Activated CD4-positive, alpha-beta T cell treated with anti-CD3 and anti-CD28 coated beads, Interleukin-2, amount 10 ng/mL, durations not matched to agents 7 days and 5 days (primary cell): ENCODE measurements at regions not wholly inside any gene's neighbourhood (a gene's known extent, or its start where the extent isn't known, plus 50 kb on each side); places are given as distances from the start of the nearest gene placed in this dataset.
"Not testable (repeated sequence)": the region's sequence is repeated elsewhere in the genome, so short reads cannot be mapped to it uniquely, and the experiment has no call there.

Experiments
- CTCF ChIA-PET: fragments of 350-600 bp; sonication (Branson Sonifier 250); formaldehyde crosslinking; loops from one replicate; lab custom pipeline; 2021; ENCODE audit warnings: antibody characterized with exemption; lab: Charles Lee
- POLR2A ChIA-PET: fragments of 350-600 bp; sonication (Branson Sonifier 250); formaldehyde crosslinking; loops from one replicate; lab custom pipeline; 2021; ENCODE audit warnings: antibody characterized with exemption; lab: Charles Lee
- DNase-seq: peaks from one replicate; pipeline ENCODE4 v3.0.0-alpha.2; 2020
- H3K27ac Mint-ChIP-seq: one replicate; pipeline ENCODE4 v1.8.0; 2021; ENCODE audit warnings: mild to moderate bottlenecking, moderate library complexity, mixed read lengths
- H3K27me3 Mint-ChIP-seq: one replicate; pipeline ENCODE4 v1.8.0; 2021; ENCODE audit warnings: mixed read lengths
- H3K36me3 Mint-ChIP-seq: one replicate; pipeline ENCODE4 v1.8.0; 2021; ENCODE audit warnings: low read depth, mixed read lengths
- H3K4me1 Mint-ChIP-seq: one replicate; pipeline ENCODE4 v1.8.0; 2021; ENCODE audit warnings: mixed read lengths
- H3K4me3 Mint-ChIP-seq: one replicate; pipeline ENCODE4 v1.8.0; 2021; ENCODE audit warnings: mild to moderate bottlenecking, moderate library complexity, mixed read lengths
- H3K9me3 Mint-ChIP-seq: one replicate; pipeline ENCODE4 v1.8.0; 2021; ENCODE audit warnings: mixed read lengths

DNA sequence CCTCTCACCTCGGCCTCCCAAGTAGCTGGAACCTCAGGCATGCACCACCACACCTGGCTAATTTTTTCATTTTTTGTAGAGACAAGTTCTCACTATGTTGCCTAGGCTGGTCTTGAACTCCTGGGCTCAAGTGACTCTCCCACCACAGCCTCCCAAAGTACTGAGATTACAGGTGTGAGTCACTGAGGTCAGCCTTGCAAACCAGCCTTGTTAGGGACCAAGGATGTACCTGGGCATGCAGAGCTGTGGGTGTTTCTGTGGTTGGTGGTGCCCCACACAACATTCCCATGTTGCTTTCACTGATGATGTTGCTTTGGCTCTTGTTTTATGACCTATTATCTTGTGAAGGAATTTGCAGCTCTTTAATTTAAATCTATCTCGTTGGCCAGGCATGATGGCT is 54.8 kb downstream of the OTUD1 start:
- no peaks in the 10 kb centered on the region for H3K9me3 Mint-ChIP-seq
- peaks cover 9% of the 10 kb centered on the region for H3K27me3 Mint-ChIP-seq
- no peak overlapping the region for H3K27ac Mint-ChIP-seq
- no peak for DNase-seq
- ChIA-PET POLR2A (no interaction called here), CTCF (interaction anchor here (1.0 kb wide), 1 partner anchor 14 kb away, joined by 3 read pairs; no protein-coding TSS in a partner anchor)
- H3K4me3 Mint-ChIP-seq = no peak overlapping the region
- no peaks in the 10 kb centered on the region for H3K36me3 Mint-ChIP-seq
- no peaks in the 10 kb centered on the region for H3K4me1 Mint-ChIP-seq

DNA sequence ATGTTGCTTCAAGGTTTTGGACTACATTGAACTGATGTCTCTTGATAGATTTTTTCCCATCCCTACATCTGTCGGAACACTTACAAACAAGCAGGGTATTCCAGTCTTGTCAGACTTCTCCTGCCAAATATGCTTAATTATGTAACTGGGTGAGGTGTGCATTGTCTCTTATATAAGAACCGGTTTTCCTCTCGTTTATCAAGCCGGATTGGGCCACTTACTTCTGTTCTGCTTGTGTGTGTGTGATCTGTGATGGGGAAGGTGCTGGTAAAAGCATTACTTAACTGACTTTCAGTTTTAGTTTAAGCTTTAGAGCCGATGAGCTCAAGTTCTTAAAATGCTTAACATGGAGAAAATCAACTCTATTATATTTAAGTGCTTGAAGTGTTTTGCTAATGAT is 57.9 kb downstream of the OTUD1 start:
- H3K4me3 Mint-ChIP-seq = no peak overlapping the region
- no peak overlapping the region for H3K27ac Mint-ChIP-seq
- no peaks in the 10 kb centered on the region for H3K36me3 Mint-ChIP-seq
- ChIA-PET POLR2A (no interaction called here), CTCF (no interaction called here)
- DNase-seq = no peak
- H3K9me3 Mint-ChIP-seq = no peaks in the 10 kb centered on the region
- no peaks in the 10 kb centered on the region for H3K4me1 Mint-ChIP-seq
- peaks cover 5% of the 10 kb centered on the region for H3K27me3 Mint-ChIP-seq

DNA sequence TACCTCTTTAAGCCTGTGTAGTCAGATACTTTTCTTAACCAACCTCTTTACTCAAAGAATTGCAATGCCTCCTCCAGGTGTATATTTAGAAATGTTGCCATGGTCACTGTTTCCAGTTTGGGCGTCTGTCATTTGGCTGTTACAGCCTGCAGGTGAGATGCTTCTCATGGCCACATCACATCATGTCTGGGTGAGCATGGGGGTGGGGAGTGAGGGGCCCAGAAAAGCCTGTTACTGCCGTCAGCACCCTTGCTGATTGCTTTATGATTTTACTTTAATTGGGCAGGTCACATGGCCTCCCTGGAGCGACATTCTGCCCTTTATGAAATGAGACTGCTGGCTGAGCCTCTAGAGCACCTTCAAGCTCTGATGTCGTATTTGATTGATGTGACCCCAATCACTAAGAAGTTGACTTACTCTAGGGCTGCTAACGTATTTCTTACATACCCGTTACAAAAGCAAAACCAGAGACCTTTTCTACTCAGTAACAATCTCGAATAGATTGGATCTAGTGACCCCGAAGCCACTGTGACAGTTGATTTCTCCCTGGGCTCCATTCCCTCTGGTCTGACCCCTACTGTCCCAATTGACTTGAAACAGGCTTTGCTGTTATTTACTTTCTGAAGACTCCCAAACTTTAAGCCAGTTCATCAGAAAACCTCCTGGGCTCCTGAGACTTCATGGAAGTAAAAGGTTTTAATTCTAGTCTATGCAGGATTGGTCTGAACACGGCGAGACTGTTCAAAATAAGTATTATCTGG is 60.7 kb downstream of the OTUD1 start:
- CTCF ChIA-PET = no interaction called here
- H3K27me3 Mint-ChIP-seq = no peaks in the 10 kb centered on the region
- no peak for DNase-seq
- no peaks in the 10 kb centered on the region for H3K9me3 Mint-ChIP-seq
- no peaks in the 10 kb centered on the region for H3K36me3 Mint-ChIP-seq
- H3K4me3 Mint-ChIP-seq = no peak overlapping the region
- no peaks in the 10 kb centered on the region for H3K4me1 Mint-ChIP-seq
- no peak overlapping the region for H3K27ac Mint-ChIP-seq
- POLR2A ChIA-PET = no interaction called here

DNA sequence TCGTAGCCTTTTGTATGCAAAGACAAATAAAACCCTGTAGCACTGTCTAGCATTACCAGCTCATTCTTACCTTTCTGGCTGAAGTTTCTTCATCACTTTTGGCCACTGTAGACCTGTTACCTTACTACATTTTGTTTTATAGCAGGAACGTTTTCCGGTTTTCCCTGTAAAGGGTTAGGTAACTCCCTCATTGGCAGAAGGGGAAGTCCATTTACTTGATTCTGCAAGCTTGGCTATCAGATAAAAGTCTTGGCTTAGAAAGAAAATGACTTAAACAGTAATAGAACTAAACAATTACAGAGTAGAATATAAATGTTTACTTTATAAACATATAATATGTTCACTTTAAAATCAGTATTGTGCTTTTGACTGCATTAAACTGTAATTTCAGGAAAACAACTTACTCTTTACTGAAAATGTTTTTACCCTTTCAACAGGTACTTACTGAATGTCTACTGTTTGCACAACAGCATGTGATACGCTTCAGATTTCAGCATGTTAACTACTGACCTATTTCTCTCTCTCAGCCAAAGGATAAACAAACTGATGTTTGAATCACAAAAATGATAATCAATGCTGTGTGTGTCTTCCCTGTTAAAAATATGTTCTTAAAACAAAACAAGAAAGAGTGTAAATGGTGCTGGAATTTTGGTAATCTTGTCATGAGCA is 67.1 kb downstream of the OTUD1 start:
- ChIA-PET POLR2A (no interaction called here), CTCF (no interaction called here)
- Mint-ChIP-seq H3K27ac (no peak overlapping the region), H3K27me3 (no peaks in the 10 kb centered on the region), H3K9me3 (no peaks in the 10 kb centered on the region), H3K4me3 (no peak overlapping the region), H3K4me1 (no peaks in the 10 kb centered on the region), H3K36me3 (no peaks in the 10 kb centered on the region)
- DNase-seq = no peak

DNA sequence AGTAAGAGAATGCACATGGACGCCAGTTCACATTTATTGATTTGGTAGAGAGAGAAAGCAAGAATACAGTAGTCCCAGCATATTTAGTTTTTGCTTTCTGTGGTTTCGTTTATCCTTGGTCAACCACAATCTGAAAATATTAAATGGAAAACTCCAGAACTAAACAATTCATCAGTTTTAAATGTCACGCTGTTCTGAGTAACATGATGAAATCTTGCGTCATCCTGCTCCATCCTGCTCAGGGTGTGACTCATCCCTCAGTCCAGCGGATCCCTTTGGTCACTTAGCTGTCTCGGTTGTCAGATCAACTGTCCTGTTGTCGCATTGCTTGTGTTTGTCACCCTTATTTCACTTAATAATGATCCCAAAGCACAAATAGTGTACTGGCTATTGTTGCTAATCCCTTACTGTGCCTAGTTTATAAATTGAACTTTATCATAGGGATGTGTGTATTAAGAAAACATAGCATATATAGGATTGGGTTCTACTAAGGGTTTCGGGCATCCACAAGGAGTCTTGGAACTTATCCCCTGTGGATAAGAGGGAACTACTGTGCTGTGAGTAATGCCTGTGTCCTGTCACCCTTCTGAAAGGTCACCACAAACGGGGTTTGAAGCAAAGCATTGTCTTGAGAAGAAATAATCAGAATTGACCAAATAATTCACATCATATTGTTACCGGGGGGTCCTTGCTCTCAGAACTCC is 73.6 kb downstream of the OTUD1 start:
- POLR2A ChIA-PET = no interaction called here
- H3K36me3 Mint-ChIP-seq = no peaks in the 10 kb centered on the region
- CTCF ChIA-PET = no interaction called here
- DNase-seq = no peak
- H3K27ac Mint-ChIP-seq = no peak overlapping the region
- peaks cover 8% of the 10 kb centered on the region for H3K4me1 Mint-ChIP-seq
- H3K9me3 Mint-ChIP-seq = no peaks in the 10 kb centered on the region
- no peaks in the 10 kb centered on the region for H3K27me3 Mint-ChIP-seq
- no peak overlapping the region for H3K4me3 Mint-ChIP-seq

DNA sequence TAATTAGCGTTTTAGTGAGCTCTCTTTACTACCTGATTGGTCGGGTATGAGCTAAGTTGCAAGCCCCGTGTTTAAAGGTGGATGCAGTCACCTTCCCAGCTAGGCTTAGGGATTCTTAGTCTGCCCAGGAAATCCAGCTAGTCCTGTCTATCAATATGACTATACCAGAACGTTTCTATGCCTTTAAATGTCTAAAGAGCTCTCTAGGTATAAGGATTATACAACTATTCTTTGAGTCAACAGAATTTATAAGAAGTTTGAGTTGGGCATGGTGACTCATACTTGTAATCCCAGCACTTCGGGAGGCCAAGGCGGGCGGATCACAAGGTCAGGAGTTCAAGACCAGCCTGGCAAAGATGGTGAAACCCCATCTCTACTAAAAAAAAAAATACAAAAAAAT is 74.7 kb downstream of the OTUD1 start:
- H3K9me3 Mint-ChIP-seq, H3K4me3 Mint-ChIP-seq, H3K36me3 Mint-ChIP-seq, H3K27ac Mint-ChIP-seq, POLR2A ChIA-PET, DNase-seq, CTCF ChIA-PET, H3K27me3 Mint-ChIP-seq, H3K4me1 Mint-ChIP-seq: not testable (repeated sequence)

DNA sequence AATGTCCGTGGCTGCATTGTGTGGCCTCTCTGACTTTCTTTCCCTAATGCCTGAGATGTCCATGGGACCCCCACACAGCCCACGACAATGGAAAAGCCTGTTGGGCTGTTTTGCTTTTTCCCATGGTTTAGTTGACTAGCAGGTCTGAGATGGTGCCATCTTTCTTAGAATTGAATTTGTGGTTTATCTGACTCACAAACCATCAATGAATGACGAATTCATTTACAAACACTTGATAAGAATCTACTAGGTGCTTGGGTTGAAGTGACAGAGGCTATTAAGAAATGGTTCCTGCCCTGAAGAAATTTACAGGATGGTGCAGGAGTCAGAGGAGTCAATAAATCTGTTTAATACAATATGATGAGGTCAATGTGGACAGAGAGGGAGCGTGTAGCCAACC is 75.4 kb downstream of the OTUD1 start:
- POLR2A ChIA-PET = no interaction called here
- DNase-seq = no peak
- peaks cover 2% of the 10 kb centered on the region for H3K27me3 Mint-ChIP-seq
- H3K4me1 Mint-ChIP-seq = peaks cover 8% of the 10 kb centered on the region
- H3K27ac Mint-ChIP-seq = no peak overlapping the region
- no peak overlapping the region for H3K4me3 Mint-ChIP-seq
- H3K36me3 Mint-ChIP-seq = no peaks in the 10 kb centered on the region
- H3K9me3 Mint-ChIP-seq = no peaks in the 10 kb centered on the region
- CTCF ChIA-PET = no interaction called here

DNA sequence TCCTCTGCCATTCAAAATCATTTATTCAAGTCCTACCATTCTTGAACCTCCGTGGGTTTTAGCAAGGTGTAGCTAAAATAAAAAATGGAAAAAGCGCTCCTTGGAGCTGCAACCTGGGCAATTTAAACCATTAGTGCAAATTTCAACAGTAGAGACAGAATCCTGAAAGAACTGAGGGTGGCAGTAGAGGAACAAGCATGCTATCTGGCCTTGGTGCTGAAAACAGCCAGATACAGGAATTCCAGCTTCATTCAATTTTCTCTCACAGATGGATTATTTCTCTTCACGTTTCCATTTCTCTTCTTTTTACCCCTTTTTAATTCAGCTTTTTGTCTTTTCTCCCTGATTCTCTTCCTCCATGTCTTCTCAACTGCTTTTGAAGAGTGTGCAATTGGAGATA is 77.7 kb downstream of the OTUD1 start:
- Mint-ChIP-seq H3K27ac (no peak overlapping the region), H3K4me3 (no peak overlapping the region), H3K9me3 (no peaks in the 10 kb centered on the region), H3K36me3 (no peaks in the 10 kb centered on the region), H3K4me1 (peaks cover 8% of the 10 kb centered on the region), H3K27me3 (peaks cover 8% of the 10 kb centered on the region)
- DNase-seq = no peak
- CTCF ChIA-PET = interaction anchor here (0.6 kb wide), 2 partner anchors 150 to 304 kb away, joined by 4 read pairs; no protein-coding TSS in a partner anchor
- POLR2A ChIA-PET = no interaction called here

DNA sequence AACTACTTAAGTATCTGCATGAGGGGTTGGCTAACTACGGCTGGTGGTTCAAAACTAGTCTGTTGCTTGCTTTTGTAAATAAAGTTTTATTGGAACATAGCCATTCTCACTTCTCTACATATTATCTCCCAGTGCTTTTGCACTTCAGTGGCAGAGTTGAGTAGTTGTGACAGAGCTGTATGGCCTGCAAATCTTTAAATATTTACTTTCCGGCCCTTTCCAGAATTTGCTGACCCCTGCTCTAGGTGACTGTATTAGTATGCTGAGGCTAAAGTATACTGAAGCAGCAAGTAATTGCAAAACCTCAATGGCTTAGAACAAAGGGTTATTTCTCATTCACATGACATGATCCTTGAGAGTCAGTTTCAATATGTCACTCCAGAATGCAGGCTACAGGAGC is 78.3 kb downstream of the OTUD1 start:
- Mint-ChIP-seq H3K9me3 (no peaks in the 10 kb centered on the region), H3K27ac (no peak overlapping the region), H3K36me3 (no peaks in the 10 kb centered on the region), H3K27me3 (peaks cover 8% of the 10 kb centered on the region), H3K4me1 (peaks cover 8% of the 10 kb centered on the region), H3K4me3 (no peak overlapping the region)
- ChIA-PET CTCF (no interaction called here), POLR2A (no interaction called here)
- no peak for DNase-seq

DNA sequence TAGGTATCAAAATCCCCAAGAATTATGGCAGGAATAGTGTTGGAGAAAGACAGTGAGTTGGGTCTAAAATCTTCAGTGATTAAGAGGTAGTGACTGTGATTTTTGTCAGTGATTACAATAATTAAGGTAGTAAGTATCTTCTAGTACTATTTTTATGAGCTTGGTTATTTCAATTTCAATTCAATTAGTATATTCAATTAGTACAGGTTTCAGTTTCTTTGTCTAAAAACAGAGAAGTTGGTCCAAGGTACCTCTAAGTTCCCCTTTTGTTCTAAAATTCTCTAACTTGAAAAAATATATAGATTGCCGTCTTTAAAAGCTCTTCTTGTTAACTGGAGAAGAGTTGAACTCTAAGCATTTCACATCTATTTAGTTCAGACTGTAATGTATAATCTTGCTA is 82.9 kb downstream of the OTUD1 start:
- POLR2A ChIA-PET = no interaction called here
- Mint-ChIP-seq H3K4me1 (no peaks in the 10 kb centered on the region), H3K4me3 (no peak overlapping the region), H3K9me3 (no peaks in the 10 kb centered on the region), H3K27ac (no peak overlapping the region), H3K36me3 (no peaks in the 10 kb centered on the region), H3K27me3 (peaks cover 8% of the 10 kb centered on the region)
- DNase-seq = no peak
- CTCF ChIA-PET = interaction anchor here (1.3 kb wide), 1 partner anchor 13 kb away, joined by 3 read pairs; no protein-coding TSS in a partner anchor

DNA sequence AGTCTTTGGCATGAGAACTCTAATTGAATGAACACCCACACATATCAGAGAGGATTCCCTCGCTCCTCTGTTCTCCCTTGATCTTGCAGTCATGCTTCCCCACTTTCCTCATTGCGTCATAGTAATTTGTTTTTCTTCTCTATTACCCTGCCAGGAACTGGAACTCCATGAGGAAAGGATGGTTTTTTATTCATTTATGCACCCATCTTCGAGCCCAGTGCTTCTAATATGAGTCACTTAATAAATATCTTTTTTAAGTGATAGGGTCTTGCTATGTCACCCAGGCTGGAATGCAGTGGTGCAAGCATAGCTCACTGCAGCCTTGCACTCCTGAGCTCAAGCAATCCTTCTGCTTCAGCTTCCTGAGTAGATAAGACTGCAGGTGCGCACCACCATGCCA is 83.5 kb downstream of the OTUD1 start:
- H3K4me3 Mint-ChIP-seq = no peak overlapping the region
- ChIA-PET CTCF (interaction anchor here (1.3 kb wide), 1 partner anchor 12 kb away, joined by 3 read pairs; no protein-coding TSS in a partner anchor), POLR2A (no interaction called here)
- no peak for DNase-seq
- H3K9me3 Mint-ChIP-seq = no peaks in the 10 kb centered on the region
- H3K36me3 Mint-ChIP-seq = no peaks in the 10 kb centered on the region
- peaks cover 8% of the 10 kb centered on the region for H3K27me3 Mint-ChIP-seq
- H3K4me1 Mint-ChIP-seq = no peaks in the 10 kb centered on the region
- H3K27ac Mint-ChIP-seq = no peak overlapping the region

DNA sequence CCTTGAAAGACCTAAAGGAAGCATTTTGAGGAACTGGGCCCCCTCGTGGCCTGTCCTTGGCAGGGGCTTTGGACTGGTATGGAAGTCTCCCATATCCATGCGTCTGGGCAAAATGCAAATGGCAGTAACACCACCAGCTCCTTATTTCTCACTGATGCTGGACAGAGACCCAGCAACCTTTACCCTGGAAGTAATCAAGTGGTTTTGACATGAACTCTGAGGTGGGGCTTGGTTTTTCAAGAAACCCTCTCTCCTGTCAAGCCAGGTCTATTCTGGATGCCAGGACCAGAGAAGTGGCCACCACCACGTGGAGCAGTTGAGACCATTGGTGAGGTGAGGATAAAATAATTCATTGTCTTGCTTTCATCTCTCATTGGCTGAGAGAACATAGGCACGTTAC is 84.4 kb downstream of the OTUD1 start:
- H3K27ac Mint-ChIP-seq = no peak overlapping the region
- CTCF ChIA-PET = no interaction called here

DNA sequence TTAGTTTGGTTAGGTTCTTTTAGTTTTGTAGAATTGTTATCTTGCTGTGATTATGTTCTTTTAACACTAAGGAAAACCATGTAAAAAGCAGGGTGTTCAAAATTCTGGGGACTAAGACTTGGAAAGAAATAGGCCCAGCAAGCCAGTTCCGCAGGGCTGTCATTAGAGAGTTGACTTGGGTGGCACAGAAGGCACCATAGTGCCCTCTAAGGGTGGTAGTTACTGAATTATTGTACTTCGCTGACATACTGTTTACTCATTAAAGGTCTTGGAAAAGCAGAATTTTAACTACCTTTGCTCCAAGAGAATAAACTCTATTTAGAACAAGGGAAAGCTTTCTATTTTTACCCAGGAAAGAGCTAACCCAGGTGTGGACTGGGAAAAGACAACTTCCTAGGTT is 86.5 kb downstream of the OTUD1 start:
- Mint-ChIP-seq H3K4me1 (no peaks in the 10 kb centered on the region), H3K9me3 (no peaks in the 10 kb centered on the region), H3K4me3 (no peak overlapping the region), H3K27me3 (peaks cover 4% of the 10 kb centered on the region), H3K36me3 (no peaks in the 10 kb centered on the region), H3K27ac (no peak overlapping the region)
- ChIA-PET POLR2A (no interaction called here), CTCF (interaction anchor here (0.8 kb wide), 1 partner anchor 200 kb away, joined by 3 read pairs; no protein-coding TSS in a partner anchor)
- peak; percentile 9 for DNase-seq

More for the DNA sequence above, 84.4 kb downstream of the OTUD1 start:
- no peak overlapping the region for H3K4me3 Mint-ChIP-seq
- no peaks in the 10 kb centered on the region for H3K4me1 Mint-ChIP-seq
- POLR2A ChIA-PET = no interaction called here
- H3K36me3 Mint-ChIP-seq = no peaks in the 10 kb centered on the region
- peaks cover 8% of the 10 kb centered on the region for H3K27me3 Mint-ChIP-seq
- no peak for DNase-seq
- H3K9me3 Mint-ChIP-seq = no peaks in the 10 kb centered on the region
